HEK293 (cell line): ENCODE measurements at regions not wholly inside any gene's neighbourhood (a gene's known extent, or its start where the extent isn't known, plus 50 kb on each side); places are given as distances from the start of the nearest gene placed in this dataset.
A peak's percentile ranks its signal among the peaks of the same experiment; 100 is the strongest.

Experiments
- CTCF ChIA-PET: fragments of 350-600 bp; formaldehyde crosslinking; extraction: SDS; loops from one replicate; lab custom pipeline; 2021; ENCODE audit warnings: antibody characterized with exemption; lab: Yijun Ruan, JAX
- POLR2A ChIA-PET: fragments of 300-600 bp; formaldehyde crosslinking; extraction: SDS; loops from one replicate; lab custom pipeline; 2020; ENCODE audit warnings: antibody characterized with exemption, inconsistent platforms; lab: Yijun Ruan, JAX
- H3K27ac ChIP-seq: fragments of 200-500 bp; sonication (Bioruptor generic); 2 replicates; pipeline ENCODE4 v1.5.1; 2014; ENCODE audit warnings: low read depth, low read length, control low read depth, inconsistent platforms; ENCODE audit errors: extremely low read depth
- H3K36me3 ChIP-seq, 2 experiments: fragments of 200-500 bp in 1 of 2; sonication (Bioruptor generic) in 1 of 2; 1 replicate in 1 of 2; 2 replicates in 1 of 2; pipeline ENCODE4 v1.5.1; 2014 to 2017; ENCODE audit warnings: inconsistent platforms in 2 of 2, low read length in 2 of 2; ENCODE audit not compliant: control insufficient read depth in 2 of 2, insufficient read depth in 1 of 2
- H3K4me1 ChIP-seq: fragments of 200-500 bp; sonication (Bioruptor generic); 2 replicates; pipeline ENCODE4 v1.5.1; 2014; ENCODE audit warnings: mild to moderate bottlenecking, low read length, inconsistent platforms; ENCODE audit not compliant: control insufficient read depth, insufficient read depth
- H3K4me3 ChIP-seq: 2 replicates; pipeline ENCODE4 v1.5.1; 2011; ENCODE audit warnings: low read depth, mild to moderate bottlenecking, control low read depth, low read length, moderate library complexity
- H3K9me3 ChIP-seq: fragments of 200-500 bp; sonication (Bioruptor generic); 2 replicates; pipeline ENCODE4 v1.5.1; 2014; ENCODE audit warnings: low read depth, low read length, inconsistent platforms; ENCODE audit not compliant: control insufficient read depth, insufficient read depth
- GFI1B ChIP-seq: fragments of 450-650 bp; formaldehyde crosslinking; IDR thresholded peaks from 2 replicates; pipeline ENCODE4 v1.5.1; 2016; ENCODE audit warnings: missing biosample characterization, missing genetic modification characterization
- HOXD13 ChIP-seq: sonication (generic); formaldehyde crosslinking; IDR thresholded peaks from 2 replicates; pipeline ENCODE4 v1.8.0; 2022; ENCODE audit warnings: missing genetic modification reagents, borderline replicate concordance
- KLF7 ChIP-seq: fragments of 450-650 bp; formaldehyde crosslinking; IDR thresholded peaks from 2 replicates; pipeline ENCODE4 v1.5.1; 2016; ENCODE audit warnings: missing biosample characterization, missing genetic modification characterization, borderline replicate concordance
- MEIS1 ChIP-seq: sonication (generic); formaldehyde crosslinking; IDR thresholded peaks from 2 replicates; pipeline ENCODE4 v1.8.1; 2022; ENCODE audit warnings: missing genetic modification reagents, mild to moderate bottlenecking, borderline replicate concordance
- OVOL3 ChIP-seq: fragments of 450-650 bp; formaldehyde crosslinking; IDR thresholded peaks from 2 replicates; pipeline ENCODE4 v1.5.1; 2016; ENCODE audit warnings: missing biosample characterization, missing genetic modification characterization
- SALL2 ChIP-seq: fragments of 450-650 bp; formaldehyde crosslinking; IDR thresholded peaks from 2 replicates; pipeline ENCODE4 v1.5.0; 2017; ENCODE audit warnings: missing biosample characterization, mild to moderate bottlenecking, missing genetic modification characterization, borderline replicate concordance
- YY1 ChIP-seq: fragments of 450-650 bp; formaldehyde crosslinking; IDR thresholded peaks from 2 replicates; pipeline ENCODE4 v1.5.1; 2018; ENCODE audit warnings: missing biosample characterization, missing genetic modification characterization
- ZFP37 ChIP-seq: fragments of 450-650 bp; formaldehyde crosslinking; IDR thresholded peaks from 2 replicates; pipeline ENCODE4 v1.5.1; 2016; ENCODE audit warnings: missing biosample characterization, missing genetic modification characterization
- ZFP69B ChIP-seq: fragments of 450-650 bp; formaldehyde crosslinking; IDR thresholded peaks from 2 replicates; pipeline ENCODE4 v1.5.1; 2016; ENCODE audit warnings: missing biosample characterization, missing genetic modification characterization
- ZIC2 ChIP-seq: fragments of 450-650 bp; formaldehyde crosslinking; IDR thresholded peaks from 2 replicates; pipeline ENCODE4 v1.5.1; 2016; ENCODE audit warnings: missing biosample characterization, missing genetic modification characterization
- ZNF184 ChIP-seq: fragments of 450-650 bp; IDR thresholded peaks from 2 replicates; pipeline ENCODE4 v1.5.1; 2018; ENCODE audit warnings: missing biosample characterization, mild to moderate bottlenecking, missing genetic modification characterization
- ZNF223 ChIP-seq: fragments of 450-650 bp; formaldehyde crosslinking; IDR thresholded peaks from 2 replicates; pipeline ENCODE4 v1.5.1; 2016; ENCODE audit warnings: missing biosample characterization, missing genetic modification characterization
- ZNF266 ChIP-seq: fragments of 450-650 bp; formaldehyde crosslinking; IDR thresholded peaks from 2 replicates; pipeline ENCODE4 v1.5.1; 2016; ENCODE audit warnings: missing biosample characterization, missing genetic modification characterization, low read depth
- ZNF324 ChIP-seq: fragments of 450-650 bp; formaldehyde crosslinking; IDR thresholded peaks from 2 replicates; pipeline ENCODE4 v1.5.1; 2016; ENCODE audit warnings: missing biosample characterization, missing genetic modification characterization
- ZNF404 ChIP-seq: fragments of 450-650 bp; formaldehyde crosslinking; IDR thresholded peaks from 2 replicates; pipeline ENCODE4 v1.5.1; 2017; ENCODE audit warnings: missing biosample characterization, missing genetic modification characterization
- ZNF530 ChIP-seq: fragments of 450-650 bp; formaldehyde crosslinking; IDR thresholded peaks from 2 replicates; pipeline ENCODE4 v1.5.1; 2016; ENCODE audit warnings: low read depth, missing biosample characterization, missing genetic modification characterization
- ZNF585B ChIP-seq: fragments of 450-650 bp; formaldehyde crosslinking; IDR thresholded peaks from 2 replicates; pipeline ENCODE4 v1.5.1; 2016; ENCODE audit warnings: missing biosample characterization, missing genetic modification characterization
- ZNF777 ChIP-seq: fragments of 450-650 bp; formaldehyde crosslinking; IDR thresholded peaks from 2 replicates; pipeline ENCODE4 v1.5.1; 2017; ENCODE audit warnings: missing biosample characterization, missing genetic modification characterization, borderline replicate concordance
- ZNF792 ChIP-seq: fragments of 450-650 bp; formaldehyde crosslinking; IDR thresholded peaks from 2 replicates; pipeline ENCODE4 v1.5.1; 2016; ENCODE audit warnings: missing biosample characterization, missing genetic modification characterization
- ZNF837 ChIP-seq: fragments of 450-650 bp; formaldehyde crosslinking; IDR thresholded peaks from 2 replicates; pipeline ENCODE4 v1.5.1; 2016; ENCODE audit warnings: missing biosample characterization, missing genetic modification characterization
- ZSCAN23 ChIP-seq: fragments of 450-650 bp; formaldehyde crosslinking; IDR thresholded peaks from 2 replicates; pipeline ENCODE4 v1.5.1; 2016; ENCODE audit warnings: missing biosample characterization, missing genetic modification characterization
- TF ChIP-seq, protein P1 (sequence below): fragments of 450-650 bp; formaldehyde crosslinking; conservative IDR thresholded peaks from 2 replicates; pipeline ENCODE4 v1.5.1; 2016; ENCODE audit warnings: low read depth, missing biosample characterization, missing genetic modification characterization
- TF ChIP-seq, protein P2 (sequence below): fragments of 450-650 bp; formaldehyde crosslinking; IDR thresholded peaks from 2 replicates; pipeline ENCODE4 v1.5.1; 2016; ENCODE audit warnings: missing biosample characterization, missing genetic modification characterization

DNA sequence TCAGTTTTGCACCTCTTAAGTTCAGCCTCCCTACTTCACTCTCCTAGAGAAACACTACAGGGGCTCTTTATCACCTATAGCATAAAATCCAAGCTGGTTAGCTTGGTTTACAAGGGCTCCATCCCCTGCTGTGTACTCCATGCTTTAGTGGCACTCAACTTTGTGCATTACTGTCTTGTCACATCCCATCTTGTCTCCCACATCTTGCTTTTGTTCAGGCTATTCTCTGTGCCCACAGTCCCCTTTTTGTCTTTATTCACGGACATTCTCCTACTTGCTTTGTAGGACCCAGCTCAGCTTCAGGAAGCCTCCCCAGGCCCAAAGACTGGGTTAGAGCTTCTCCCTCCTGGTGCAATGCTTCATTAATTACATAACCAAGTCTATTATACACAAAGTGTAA, 107.9 kb upstream of the SPACA1 start:
- TF ChIP-seq ZIC2 (0 out of 2 replicates have a peak, but pooled peaks have one; percentile 18), SALL2 (tag by site-specific recombination) (no peak), ZFP37 (tag by site-specific recombination) (no peak), ZSCAN23 (tag by site-specific recombination) (no peak)
- Histone ChIP-seq H3K4me1 (no peaks in the 10 kb centered on the region), H3K4me3 (no peak overlapping the region), H3K36me3 (no peaks in the 10 kb centered on the region), H3K9me3 (no peaks in the 10 kb centered on the region), H3K27ac (no peak overlapping the region)
- ChIA-PET POLR2A (no interaction called here), CTCF (interaction anchor here (1.2 kb wide), 1 partner anchor 553 kb away, joined by 3 read pairs; no protein-coding TSS in a partner anchor)

DNA sequence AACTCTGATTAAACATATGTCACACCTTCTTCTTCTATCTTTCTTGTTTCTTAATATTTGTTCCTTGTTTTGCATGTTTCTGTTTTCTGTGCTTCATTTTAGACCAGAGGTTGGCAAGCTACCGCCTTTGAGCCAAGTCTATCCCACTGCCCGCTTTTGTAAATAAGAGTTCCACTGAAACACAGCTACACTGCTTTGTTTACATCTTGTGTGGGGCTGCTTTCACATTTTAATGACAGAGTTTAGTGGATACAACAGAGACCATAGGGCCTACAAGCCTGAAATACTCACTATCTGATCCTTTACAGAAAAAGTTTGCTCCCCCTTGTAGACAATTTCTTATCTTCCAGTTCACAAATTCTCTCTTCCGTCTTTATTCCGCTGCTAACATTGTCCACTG, 109.4 kb upstream of the SPACA1 start:
- Histone ChIP-seq H3K4me1 (no peaks in the 10 kb centered on the region), H3K36me3 (no peaks in the 10 kb centered on the region), H3K27ac (no peak overlapping the region), H3K9me3 (no peaks in the 10 kb centered on the region), H3K4me3 (no peak overlapping the region)
- ChIA-PET CTCF (interaction anchor here (0.6 to 1.5 kb wide), 2 partner anchors 9 to 1143 kb away, joined by 3 to 5 read pairs; no protein-coding TSS in a partner anchor), POLR2A (interaction anchor here (0.7 kb wide), 1 partner anchor 1317 kb away, joined by 5 read pairs; no protein-coding TSS in a partner anchor)
- TF ChIP-seq ZNF837 (tag by site-specific recombination), result no peak

DNA sequence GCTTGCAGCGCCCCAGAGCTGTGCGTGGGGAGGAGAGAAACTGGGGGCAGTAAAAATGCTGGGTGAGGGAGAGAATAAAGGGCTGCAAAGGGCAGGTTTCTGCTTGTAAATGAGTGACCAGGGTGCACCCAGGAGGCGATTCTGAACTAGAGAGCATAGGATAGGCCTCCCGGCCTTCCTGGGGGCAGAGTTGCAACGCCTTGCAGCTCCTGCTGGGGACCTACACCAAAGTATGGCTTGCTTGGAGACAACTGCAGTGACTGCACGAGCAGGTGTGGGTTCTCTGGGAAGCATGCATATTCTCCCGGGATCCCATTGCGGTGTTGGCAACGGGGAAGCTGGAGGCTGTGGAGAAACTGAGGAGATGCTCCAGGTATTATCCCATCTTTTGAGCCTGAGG, 111.6 kb upstream of the SPACA1 start:
- H3K4me3 ChIP-seq, result no peak overlapping the region
- H3K27ac ChIP-seq, result no peak overlapping the region
- POLR2A ChIA-PET, result no interaction called here
- H3K4me1 ChIP-seq, result no peaks in the 10 kb centered on the region
- H3K36me3 ChIP-seq, result no peaks in the 10 kb centered on the region
- no peaks in the 10 kb centered on the region for H3K9me3 ChIP-seq
- TF ChIP-seq KLF7 (no peak), OVOL3 (tag by site-specific recombination) (no peak), MEIS1 (CRISPR knock-in tag) (no peak), ZNF404 (tag by site-specific recombination) (no peak), ZNF266 (tag by site-specific recombination) (no peak), ZNF530 (no peak), YY1 (tag by site-specific recombination) (no peak), ZNF184 (tag by site-specific recombination) (no peak), ZFP69B (tag by site-specific recombination) (no peak), ZNF777 (tag by site-specific recombination) (no peak), ZNF792 (tag by site-specific recombination) (no peak), ZNF223 (tag by site-specific recombination) (no peak), GFI1B (tag by site-specific recombination) (no peak), ZNF324 (tag by site-specific recombination) (no peak), HOXD13 (CRISPR knock-in tag) (no peak), ZNF585B (tag by site-specific recombination) (no peak)
- TF ChIP-seq, protein P1, sequence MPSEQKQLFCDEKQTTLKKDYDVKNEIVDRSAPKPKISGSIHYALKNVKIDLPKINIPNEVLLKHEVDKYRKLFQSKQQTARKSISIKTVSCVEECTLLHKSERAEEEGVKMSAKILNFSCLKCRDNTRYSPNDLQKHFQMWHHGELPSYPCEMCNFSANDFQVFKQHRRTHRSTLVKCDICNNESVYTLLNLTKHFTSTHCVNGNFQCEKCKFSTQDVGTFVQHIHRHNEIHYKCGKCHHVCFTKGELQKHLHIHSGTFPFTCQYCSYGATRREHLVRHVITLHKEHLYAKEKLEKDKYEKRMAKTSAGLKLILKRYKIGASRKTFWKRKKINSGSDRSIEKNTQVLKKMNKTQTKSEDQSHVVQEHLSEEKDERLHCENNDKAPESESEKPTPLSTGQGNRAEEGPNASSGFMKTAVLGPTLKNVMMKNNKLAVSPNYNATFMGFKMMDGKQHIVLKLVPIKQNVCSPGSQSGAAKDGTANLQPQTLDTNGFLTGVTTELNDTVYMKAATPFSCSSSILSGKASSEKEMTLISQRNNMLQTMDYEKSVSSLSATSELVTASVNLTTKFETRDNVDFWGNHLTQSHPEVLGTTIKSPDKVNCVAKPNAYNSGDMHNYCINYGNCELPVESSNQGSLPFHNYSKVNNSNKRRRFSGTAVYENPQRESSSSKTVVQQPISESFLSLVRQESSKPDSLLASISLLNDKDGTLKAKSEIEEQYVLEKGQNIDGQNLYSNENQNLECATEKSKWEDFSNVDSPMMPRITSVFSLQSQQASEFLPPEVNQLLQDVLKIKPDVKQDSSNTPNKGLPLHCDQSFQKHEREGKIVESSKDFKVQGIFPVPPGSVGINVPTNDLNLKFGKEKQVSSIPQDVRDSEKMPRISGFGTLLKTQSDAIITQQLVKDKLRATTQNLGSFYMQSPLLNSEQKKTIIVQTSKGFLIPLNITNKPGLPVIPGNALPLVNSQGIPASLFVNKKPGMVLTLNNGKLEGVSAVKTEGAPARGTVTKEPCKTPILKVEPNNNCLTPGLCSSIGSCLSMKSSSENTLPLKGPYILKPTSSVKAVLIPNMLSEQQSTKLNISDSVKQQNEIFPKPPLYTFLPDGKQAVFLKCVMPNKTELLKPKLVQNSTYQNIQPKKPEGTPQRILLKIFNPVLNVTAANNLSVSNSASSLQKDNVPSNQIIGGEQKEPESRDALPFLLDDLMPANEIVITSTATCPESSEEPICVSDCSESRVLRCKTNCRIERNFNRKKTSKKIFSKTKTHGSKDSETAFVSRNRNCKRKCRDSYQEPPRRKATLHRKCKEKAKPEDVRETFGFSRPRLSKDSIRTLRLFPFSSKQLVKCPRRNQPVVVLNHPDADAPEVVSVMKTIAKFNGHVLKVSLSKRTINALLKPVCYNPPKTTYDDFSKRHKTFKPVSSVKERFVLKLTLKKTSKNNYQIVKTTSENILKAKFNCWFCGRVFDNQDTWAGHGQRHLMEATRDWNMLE (tag by site-specific recombination), result no peak
- TF ChIP-seq, protein P2, sequence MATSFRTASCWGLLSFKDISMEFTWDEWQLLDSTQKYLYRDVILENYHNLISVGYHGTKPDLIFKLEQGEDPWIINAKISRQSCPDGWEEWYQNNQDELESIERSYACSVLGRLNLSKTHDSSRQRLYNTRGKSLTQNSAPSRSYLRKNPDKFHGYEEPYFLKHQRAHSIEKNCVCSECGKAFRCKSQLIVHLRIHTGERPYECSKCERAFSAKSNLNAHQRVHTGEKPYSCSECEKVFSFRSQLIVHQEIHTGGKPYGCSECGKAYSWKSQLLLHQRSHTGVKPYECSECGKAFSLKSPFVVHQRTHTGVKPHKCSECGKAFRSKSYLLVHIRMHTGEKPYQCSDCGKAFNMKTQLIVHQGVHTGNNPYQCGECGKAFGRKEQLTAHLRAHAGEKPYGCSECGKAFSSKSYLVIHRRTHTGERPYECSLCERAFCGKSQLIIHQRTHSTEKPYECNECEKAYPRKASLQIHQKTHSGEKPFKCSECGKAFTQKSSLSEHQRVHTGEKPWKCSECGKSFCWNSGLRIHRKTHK (tag by site-specific recombination), result no peak
- TF ChIP-seq, all 188 proteins: peak for 0
- CTCF ChIA-PET, result no interaction called here
